ENCODE measurements at regions not wholly inside any gene's neighbourhood (a gene's known extent, or its start where the extent isn't known, plus 50 kb on each side); places are given as distances from the start of the nearest gene placed in this dataset.

GRCh38 chr16:73151225-73151624 lies 103.3 kb upstream of the ZFHX3 start:
- no peak for TF ChIP-seq LEF1 (IDR thresholded peaks at IDR 0.05; ENCODE audit: borderline replicate concordance)
- no peak for TF ChIP-seq L3MBTL2 (conservative IDR thresholded peaks at IDR 0.05)

Measured in HEK293T (cell line).